GM12892 (cell line): ENCODE measurements at regions not wholly inside any gene's neighbourhood (a gene's known extent, or its start where the extent isn't known, plus 50 kb on each side); places are given as distances from the start of the nearest gene placed in this dataset.

Experiments
- POLR2A ChIP-seq: IDR thresholded peaks from 2 replicates; pipeline ENCODE4 v1.6.1; 2011; ENCODE audit warnings: low read depth, low read length, control low read depth
- POLR2AphosphoS5 ChIP-seq: IDR thresholded peaks from 2 replicates; pipeline ENCODE4 v1.6.1; 2011; ENCODE audit warnings: low read depth, low read length, control low read depth
- TAF1 ChIP-seq: IDR thresholded peaks from 2 replicates; pipeline ENCODE4 v1.6.1; 2011; ENCODE audit warnings: low read depth, mild to moderate bottlenecking, control low read depth, low read length, borderline replicate concordance

GRCh38 chr4:175511861-175512260 is 300.2 kb downstream of the GPM6A start:
- TF ChIP-seq POLR2AphosphoS5, result no peak
- TF ChIP-seq POLR2A, result no peak
- TF ChIP-seq TAF1, result no peak
